ENCODE measurements at regions not wholly inside any gene's neighbourhood (a gene's known extent, or its start where the extent isn't known, plus 50 kb on each side); places are given as distances from the start of the nearest gene placed in this dataset.

- TF ChIP-seq CTCF (IDR thresholded peaks at IDR 0.05) = no peak
- DNase-seq (no peak), ATAC-seq (no peak)
- Histone ChIP-seq H3K4me1 (no peaks in the 10 kb centered on the region), H3K27me3 (peaks cover 13% of the 10 kb centered on the region), H3K4me3 (no peak overlapping the region), H3K36me3 (no peaks in the 10 kb centered on the region), H3K9me3 (no peaks in the 10 kb centered on the region), H3K27ac (no peak overlapping the region)
- intact Hi-C loops (cut with DNase I) = loop anchor here (10.0 kb wide), 1 partner anchor 65 kb away; no protein-coding TSS in a partner anchor
Observed at GRCh38 chr17:36859706-36860105, 77.6 kb upstream of the LHX1 start.

GRCh38 chr17:36861531-36861930 is 75.7 kb upstream of the LHX1 start:
- H3K9me3 ChIP-seq = no peaks in the 10 kb centered on the region
- no peaks in the 10 kb centered on the region for H3K4me1 ChIP-seq
- H3K36me3 ChIP-seq = no peaks in the 10 kb centered on the region
- DNase-seq (no peak), ATAC-seq (no peak)
- no peak overlapping the region for H3K4me3 ChIP-seq
- TF ChIP-seq CTCF (IDR thresholded peaks at IDR 0.05) = no peak
- peaks cover 13% of the 10 kb centered on the region for H3K27me3 ChIP-seq
- intact Hi-C loops (cut with DNase I) = loop anchor here (10.0 kb wide), 1 partner anchor 63 kb away; no protein-coding TSS in a partner anchor
- H3K27ac ChIP-seq = no peak overlapping the region

- Histone ChIP-seq H3K4me1 (no peaks in the 10 kb centered on the region), H3K36me3 (no peaks in the 10 kb centered on the region), H3K27me3 (peaks cover 12% of the 10 kb centered on the region), H3K9me3 (no peaks in the 10 kb centered on the region), H3K4me3 (no peak overlapping the region), H3K27ac (no peak overlapping the region)
- TF ChIP-seq CTCF (IDR thresholded peaks at IDR 0.05) = no peak
- DNase-seq = no peak
- ATAC-seq = no peak
- intact Hi-C loops (cut with DNase I) = loop anchor here (10.0 kb wide), 1 partner anchor 62 kb away; no protein-coding TSS in a partner anchor
Observed at GRCh38 chr17:36862116-36862920, 75.0 kb upstream of the LHX1 start.

GRCh38 chr17:36863131-36863530 is 74.1 kb upstream of the LHX1 start:
- DNase-seq (no peak), ATAC-seq (no peak)
- H3K4me3 ChIP-seq = no peak overlapping the region
- H3K27ac ChIP-seq = no peak overlapping the region
- H3K27me3 ChIP-seq = peaks cover 3% of the 10 kb centered on the region
- no peak for TF ChIP-seq CTCF (IDR thresholded peaks at IDR 0.05)
- H3K4me1 ChIP-seq = no peaks in the 10 kb centered on the region
- no peaks in the 10 kb centered on the region for H3K9me3 ChIP-seq
- intact Hi-C loops (cut with DNase I) = loop anchor here (10.0 kb wide), 1 partner anchor 62 kb away; no protein-coding TSS in a partner anchor
- no peaks in the 10 kb centered on the region for H3K36me3 ChIP-seq

- H3K27me3 ChIP-seq = no peaks in the 10 kb centered on the region
- DNase-seq = no peak
- no peak for TF ChIP-seq CTCF (IDR thresholded peaks at IDR 0.05)
- no peak for ATAC-seq
- H3K4me1 ChIP-seq = no peaks in the 10 kb centered on the region
- H3K27ac ChIP-seq = no peak overlapping the region
- H3K4me3 ChIP-seq = no peak overlapping the region
- intact Hi-C loops (cut with DNase I) = loop anchor here (10.0 kb wide), 1 partner anchor 61 kb away; no protein-coding TSS in a partner anchor
- no peaks in the 10 kb centered on the region for H3K9me3 ChIP-seq
- H3K36me3 ChIP-seq = no peaks in the 10 kb centered on the region
Observed at GRCh38 chr17:36863676-36864612, 73.3 kb upstream of the LHX1 start.
